Hepatocyte (in vitro differentiated cells): ENCODE measurements at regions not wholly inside any gene's neighbourhood (a gene's known extent, or its start where the extent isn't known, plus 50 kb on each side); places are given as distances from the start of the nearest gene placed in this dataset.

ENCODE experiments used
- EZH2 ChIP-seq: fragments of 200-600 bp; sonication (generic); IDR thresholded peaks from 2 replicates; pipeline ENCODE4 v1.6.1; 2016; ENCODE audit warnings: antibody characterized with exemption, mild to moderate bottlenecking, borderline replicate concordance
- EZH2phosphoT487 ChIP-seq: fragments of 200-600 bp; sonication (generic); IDR thresholded peaks from one replicate; pipeline ENCODE4 v1.6.1; 2018; ENCODE audit warnings: antibody characterized with exemption, mild to moderate bottlenecking, low read depth, moderate library complexity; ENCODE audit not compliant: unreplicated experiment, severe bottlenecking
- TF ChIP-seq, protein P1 (sequence below): fragments of 200-600 bp; sonication (generic); IDR thresholded peaks from 2 replicates; pipeline ENCODE4 v1.5.1; 2016; ENCODE audit warnings: antibody characterized with exemption, mild to moderate bottlenecking; ENCODE audit not compliant: poor library complexity

DNA sequence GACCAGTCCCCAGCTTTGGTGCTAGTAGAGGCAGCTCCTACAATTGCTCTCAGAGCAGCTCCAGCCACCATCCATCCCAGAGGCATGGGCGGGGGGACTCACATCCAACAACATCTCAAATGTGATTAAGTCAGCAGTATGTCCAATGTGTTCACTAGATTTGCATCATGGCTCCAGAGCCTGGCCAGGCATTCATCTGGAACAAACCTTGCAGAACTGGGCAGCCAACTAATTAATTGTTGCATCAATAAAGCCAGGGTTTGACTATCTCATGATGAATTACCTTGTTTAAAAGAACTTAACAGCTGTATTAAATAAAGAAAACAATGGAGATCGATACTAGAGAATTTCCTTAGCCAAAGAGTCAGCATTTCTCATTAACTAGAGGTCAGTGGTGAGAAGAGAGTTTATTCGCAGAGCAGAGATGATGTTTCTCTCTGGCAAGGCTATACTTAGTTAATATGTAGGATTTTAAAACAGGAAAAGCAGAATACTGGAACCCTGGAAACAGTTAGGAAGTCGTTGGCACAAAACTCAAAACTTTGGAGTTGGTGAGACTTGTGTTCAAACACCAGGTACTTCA, 494.4 kb downstream of the GRIN2A start:
- TF ChIP-seq, protein P1, sequence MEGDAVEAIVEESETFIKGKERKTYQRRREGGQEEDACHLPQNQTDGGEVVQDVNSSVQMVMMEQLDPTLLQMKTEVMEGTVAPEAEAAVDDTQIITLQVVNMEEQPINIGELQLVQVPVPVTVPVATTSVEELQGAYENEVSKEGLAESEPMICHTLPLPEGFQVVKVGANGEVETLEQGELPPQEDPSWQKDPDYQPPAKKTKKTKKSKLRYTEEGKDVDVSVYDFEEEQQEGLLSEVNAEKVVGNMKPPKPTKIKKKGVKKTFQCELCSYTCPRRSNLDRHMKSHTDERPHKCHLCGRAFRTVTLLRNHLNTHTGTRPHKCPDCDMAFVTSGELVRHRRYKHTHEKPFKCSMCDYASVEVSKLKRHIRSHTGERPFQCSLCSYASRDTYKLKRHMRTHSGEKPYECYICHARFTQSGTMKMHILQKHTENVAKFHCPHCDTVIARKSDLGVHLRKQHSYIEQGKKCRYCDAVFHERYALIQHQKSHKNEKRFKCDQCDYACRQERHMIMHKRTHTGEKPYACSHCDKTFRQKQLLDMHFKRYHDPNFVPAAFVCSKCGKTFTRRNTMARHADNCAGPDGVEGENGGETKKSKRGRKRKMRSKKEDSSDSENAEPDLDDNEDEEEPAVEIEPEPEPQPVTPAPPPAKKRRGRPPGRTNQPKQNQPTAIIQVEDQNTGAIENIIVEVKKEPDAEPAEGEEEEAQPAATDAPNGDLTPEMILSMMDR = no peak
- TF ChIP-seq EZH2phosphoT487 (no peak), EZH2 (no peak)
